ENCODE measurements at regions not wholly inside any gene's neighbourhood (a gene's known extent, or its start where the extent isn't known, plus 50 kb on each side); places are given as distances from the start of the nearest gene placed in this dataset.

- Histone ChIP-seq H3K4me1 (no peaks in the 10 kb centered on the region), H3K27me3 (no peaks in the 10 kb centered on the region), H3K79me2 (ENCODE audit: low read depth) (no peaks in the 10 kb centered on the region), H3K36me3 (no peaks in the 10 kb centered on the region), H3K9ac (no peak overlapping the region), H3F3A (ENCODE audit: low read depth) (no peaks in the 10 kb centered on the region), H3K27ac (no peak overlapping the region), H3K4me2 (no peak overlapping the region), H3K9me3 (ENCODE audit: low read depth) (no peaks in the 10 kb centered on the region), H3K4me3 (no peak overlapping the region), H4K20me1 (ENCODE audit: low read depth) (no peaks in the 10 kb centered on the region), H2AFZ (replicated peaks) (no peak overlapping the region)
- Mint-ChIP-seq H3K4me3 (no peak overlapping the region), H3K27me3 (ENCODE audit: insufficient read depth, low read depth) (peaks cover 2% of the 10 kb centered on the region), H3K9me3 (peaks cover 6% of the 10 kb centered on the region), H3K27ac (no peak overlapping the region), H3K4me1 (no peaks in the 10 kb centered on the region), H3K36me3 (no peaks in the 10 kb centered on the region)
- no peak for TF ChIP-seq EZH2 (IDR thresholded peaks at IDR 0.05)
- TF ChIP-seq EZH2phosphoT487 (IDR thresholded peaks at IDR 0.05): no peak
- TF ChIP-seq CTCF (IDR thresholded peaks at IDR 0.05): no peak
- no peak for DNase-seq (ENCODE audit: low spot score)
These were observed 590.5 kb upstream of the ADAMTS5 start for GRCh38 chr21:27557356-27557755.

DNA sequence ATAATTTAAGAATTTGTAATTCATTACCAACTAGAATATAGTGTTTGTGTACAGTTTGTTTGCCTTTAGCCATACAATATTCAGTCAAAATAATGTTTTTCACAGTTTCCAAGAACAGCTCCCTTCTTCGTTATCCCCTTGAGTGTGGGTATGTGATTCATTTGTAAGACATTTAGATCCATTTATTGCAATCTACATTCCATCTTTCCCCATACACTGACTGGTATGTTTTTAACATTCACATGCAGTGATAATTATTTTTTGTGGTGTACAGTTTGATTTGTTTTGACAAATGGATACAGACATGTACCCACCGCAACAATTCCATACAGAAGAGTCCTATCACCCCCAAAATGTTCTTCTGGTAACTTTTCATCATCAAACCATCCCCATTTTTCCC lies 589.1 kb upstream of the ADAMTS5 start:
- no peaks in the 10 kb centered on the region for H3K4me1 Mint-ChIP-seq
- no peak for TF ChIP-seq EZH2 (IDR thresholded peaks at IDR 0.05)
- no peak for TF ChIP-seq EZH2phosphoT487 (IDR thresholded peaks at IDR 0.05)
- TF ChIP-seq CTCF (IDR thresholded peaks at IDR 0.05): no peak
- Histone ChIP-seq H3K9me3 (ENCODE audit: low read depth) (no peaks in the 10 kb centered on the region), H3K9ac (no peak overlapping the region), H3K27me3 (no peaks in the 10 kb centered on the region), H2AFZ (replicated peaks) (no peak overlapping the region), H3F3A (ENCODE audit: low read depth) (no peaks in the 10 kb centered on the region), H3K79me2 (ENCODE audit: low read depth) (no peaks in the 10 kb centered on the region), H3K4me1 (no peaks in the 10 kb centered on the region), H3K27ac (no peak overlapping the region), H3K36me3 (no peaks in the 10 kb centered on the region), H3K4me2 (no peak overlapping the region), H3K4me3 (no peak overlapping the region), H4K20me1 (ENCODE audit: low read depth) (no peaks in the 10 kb centered on the region)
- no peaks in the 10 kb centered on the region for H3K36me3 Mint-ChIP-seq
- H3K9me3 Mint-ChIP-seq: peaks cover 8% of the 10 kb centered on the region
- no peak overlapping the region for H3K4me3 Mint-ChIP-seq
- H3K27ac Mint-ChIP-seq: no peak overlapping the region
- DNase-seq (ENCODE audit: low spot score): no peak
- H3K27me3 Mint-ChIP-seq (ENCODE audit: insufficient read depth, low read depth): peaks cover 2% of the 10 kb centered on the region

GRCh38 chr21:27550287-27550686 lies 583.4 kb upstream of the ADAMTS5 start:
- Mint-ChIP-seq H3K9me3 (peaks cover 5% of the 10 kb centered on the region), H3K27me3 (ENCODE audit: insufficient read depth, low read depth) (peaks cover 2% of the 10 kb centered on the region), H3K27ac (no peak overlapping the region), H3K4me3 (no peak overlapping the region), H3K4me1 (no peaks in the 10 kb centered on the region), H3K36me3 (no peaks in the 10 kb centered on the region)
- TF ChIP-seq CTCF (IDR thresholded peaks at IDR 0.05): no peak
- H3K9me3 ChIP-seq (ENCODE audit: low read depth): no peaks in the 10 kb centered on the region
- DNase-seq (ENCODE audit: low spot score): no peak
- H3K27ac ChIP-seq: no peak overlapping the region
- no peak overlapping the region for H2AFZ ChIP-seq (replicated peaks)
- no peaks in the 10 kb centered on the region for H3K4me1 ChIP-seq
- no peaks in the 10 kb centered on the region for H3K79me2 ChIP-seq (ENCODE audit: low read depth)
- H3K36me3 ChIP-seq: no peaks in the 10 kb centered on the region
- no peaks in the 10 kb centered on the region for H4K20me1 ChIP-seq (ENCODE audit: low read depth)
- no peak overlapping the region for H3K4me3 ChIP-seq
- no peak overlapping the region for H3K9ac ChIP-seq
- no peaks in the 10 kb centered on the region for H3F3A ChIP-seq (ENCODE audit: low read depth)
- H3K27me3 ChIP-seq: no peaks in the 10 kb centered on the region
- no peak overlapping the region for H3K4me2 ChIP-seq

DNA sequence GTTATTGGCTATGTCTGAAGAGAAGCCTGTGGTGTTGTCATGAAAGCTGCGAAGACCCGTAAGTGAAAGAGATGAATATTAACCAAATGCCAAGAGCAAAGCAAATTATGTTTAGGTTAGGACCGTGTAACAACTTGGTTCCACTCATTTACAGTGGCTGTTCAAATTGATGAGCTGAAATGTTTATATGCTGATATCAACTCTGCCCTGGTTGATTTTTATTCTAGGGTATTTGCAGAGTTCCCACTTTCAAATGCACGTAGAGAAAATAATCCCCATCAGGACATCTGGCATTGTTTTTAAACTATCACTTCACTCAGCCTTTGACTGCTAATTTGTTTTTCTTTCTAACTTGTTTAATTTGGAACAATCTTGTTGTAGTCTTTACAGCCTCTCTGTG lies 581.6 kb upstream of the ADAMTS5 start:
- Mint-ChIP-seq H3K4me1 (no peaks in the 10 kb centered on the region), H3K27me3 (ENCODE audit: insufficient read depth, low read depth) (peaks cover 2% of the 10 kb centered on the region), H3K4me3 (no peak overlapping the region), H3K27ac (no peak overlapping the region), H3K36me3 (no peaks in the 10 kb centered on the region), H3K9me3 (peaks cover 5% of the 10 kb centered on the region)
- no peak overlapping the region for H3K4me2 ChIP-seq
- no peaks in the 10 kb centered on the region for H3K79me2 ChIP-seq (ENCODE audit: low read depth)
- no peaks in the 10 kb centered on the region for H3F3A ChIP-seq (ENCODE audit: low read depth)
- H3K9me3 ChIP-seq (ENCODE audit: low read depth): no peaks in the 10 kb centered on the region
- no peak for DNase-seq (ENCODE audit: low spot score)
- no peak overlapping the region for H3K9ac ChIP-seq
- no peaks in the 10 kb centered on the region for H3K27me3 ChIP-seq
- H3K27ac ChIP-seq: no peak overlapping the region
- no peaks in the 10 kb centered on the region for H4K20me1 ChIP-seq (ENCODE audit: low read depth)
- H2AFZ ChIP-seq (replicated peaks): no peak overlapping the region
- H3K4me3 ChIP-seq: no peak overlapping the region
- H3K4me1 ChIP-seq: no peaks in the 10 kb centered on the region
- no peak for TF ChIP-seq CTCF (IDR thresholded peaks at IDR 0.05)
- TF ChIP-seq EZH2 (IDR thresholded peaks at IDR 0.05): no peak
- no peak for TF ChIP-seq EZH2phosphoT487 (IDR thresholded peaks at IDR 0.05)
- H3K36me3 ChIP-seq: no peaks in the 10 kb centered on the region
